HG02798 (cell line): ENCODE measurements at regions not wholly inside any gene's neighbourhood (a gene's known extent, or its start where the extent isn't known, plus 50 kb on each side); places are given as distances from the start of the nearest gene placed in this dataset.
"Not testable (repeated sequence)": the region's sequence is repeated elsewhere in the genome, so short reads cannot be mapped to it uniquely, and the experiment has no call there.

Experiments used
- ATAC-seq: cut with Tn5 transposase; IDR thresholded peaks from one replicate; pipeline ENCODE4 v1.9.1; 2021; ENCODE audit warnings: mild to moderate bottlenecking; ENCODE audit not compliant: unreplicated experiment, poor library complexity

DNA sequence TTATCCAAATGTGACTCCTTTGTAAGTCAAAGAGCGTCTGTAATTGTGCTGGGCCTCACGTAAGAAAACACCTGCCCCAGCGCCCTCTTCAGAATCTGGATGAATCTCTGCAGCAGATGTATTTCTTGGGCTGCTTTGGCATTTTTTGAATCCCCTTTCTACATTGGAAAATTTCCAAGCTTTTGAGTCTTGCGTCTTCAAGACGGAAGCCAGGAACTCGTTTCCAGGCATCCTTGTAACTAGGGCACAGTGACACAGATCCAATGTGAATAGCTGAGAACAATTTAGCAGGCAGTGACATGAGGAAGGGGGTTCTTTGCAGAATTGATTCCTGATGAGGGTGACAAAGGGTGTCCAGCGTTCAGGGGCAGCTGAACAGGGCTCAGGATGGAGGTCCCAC lies 862.3 kb downstream of the TYW1 start:
- no peak for ATAC-seq

DNA sequence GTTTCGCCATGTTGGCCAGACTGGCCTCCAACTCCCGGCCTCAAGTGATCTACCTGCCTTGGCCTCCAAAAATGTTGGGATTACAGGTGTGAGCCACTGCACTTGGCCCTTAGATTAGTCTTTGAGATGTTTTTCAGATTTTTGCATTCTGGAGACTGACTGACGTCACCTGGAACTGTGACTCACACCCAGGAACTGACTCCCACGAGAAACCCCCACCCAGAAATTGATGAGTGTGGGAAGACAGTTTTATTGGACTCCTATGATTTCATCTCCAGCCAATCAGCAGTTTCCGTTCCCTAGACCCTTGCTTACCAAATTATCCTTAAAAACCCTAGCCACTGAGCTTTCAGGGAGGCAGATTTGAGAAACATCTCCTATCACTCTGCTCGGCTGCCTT lies 867.3 kb downstream of the TYW1 start:
- no peak for ATAC-seq

DNA sequence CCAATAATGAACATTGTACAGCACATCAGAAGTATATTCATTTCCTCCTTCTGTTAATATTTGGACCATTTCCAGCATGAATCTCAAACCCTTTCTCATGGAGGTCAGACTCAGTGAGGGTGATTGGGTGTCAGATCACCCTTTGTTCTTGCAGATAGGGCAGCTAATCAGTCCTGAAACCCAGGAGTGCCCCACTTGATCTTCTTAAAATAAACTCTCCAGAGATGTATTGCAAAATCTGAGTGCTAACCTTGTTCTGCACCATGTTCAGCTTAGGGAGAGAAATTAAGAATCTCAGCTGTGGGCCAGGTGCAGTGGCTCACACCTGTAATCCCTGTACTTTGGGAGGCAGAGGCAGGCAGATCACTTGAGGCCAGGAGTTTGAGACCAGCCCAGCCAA lies 869.4 kb downstream of the TYW1 start:
- no peak for ATAC-seq

DNA sequence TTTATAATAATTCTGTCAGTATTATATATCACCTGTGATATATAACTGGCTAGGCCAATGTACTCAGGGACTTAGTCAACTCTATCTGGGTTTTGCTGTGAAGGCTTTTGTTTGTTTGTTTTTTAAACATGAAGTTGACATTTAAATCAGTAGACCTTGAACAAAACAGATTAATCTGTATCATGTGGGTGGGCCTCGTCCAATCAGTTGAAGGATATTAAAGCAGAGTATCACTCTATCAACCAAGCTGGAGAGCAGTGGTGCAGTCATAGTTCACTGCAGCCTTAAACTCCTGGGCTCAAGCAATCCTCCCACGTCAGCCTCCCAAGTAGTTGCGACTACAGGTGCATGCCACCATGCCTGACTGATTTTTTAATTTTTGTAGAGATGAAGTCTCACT lies 870.2 kb downstream of the TYW1 start:
- ATAC-seq, result no peak

DNA sequence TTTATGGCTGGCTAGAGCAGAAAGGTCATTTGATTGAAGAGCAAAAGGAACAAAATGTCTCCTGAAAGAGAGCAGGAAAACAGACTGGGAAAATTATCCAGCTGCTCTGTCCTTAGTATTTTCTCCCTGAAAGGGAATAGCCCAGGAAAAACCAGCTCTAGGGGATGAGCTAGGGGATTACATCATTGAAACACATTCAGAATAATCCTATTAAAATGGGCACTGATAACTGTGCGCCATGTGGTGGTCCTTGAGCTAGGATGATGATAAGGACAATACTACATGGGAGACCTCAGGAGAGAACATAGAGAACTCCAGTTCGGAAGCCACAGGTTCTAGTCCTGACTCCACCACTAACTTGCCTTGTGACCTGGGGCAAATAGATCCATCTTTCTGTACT lies 873.8 kb downstream of the TYW1 start:
- no peak for ATAC-seq

DNA sequence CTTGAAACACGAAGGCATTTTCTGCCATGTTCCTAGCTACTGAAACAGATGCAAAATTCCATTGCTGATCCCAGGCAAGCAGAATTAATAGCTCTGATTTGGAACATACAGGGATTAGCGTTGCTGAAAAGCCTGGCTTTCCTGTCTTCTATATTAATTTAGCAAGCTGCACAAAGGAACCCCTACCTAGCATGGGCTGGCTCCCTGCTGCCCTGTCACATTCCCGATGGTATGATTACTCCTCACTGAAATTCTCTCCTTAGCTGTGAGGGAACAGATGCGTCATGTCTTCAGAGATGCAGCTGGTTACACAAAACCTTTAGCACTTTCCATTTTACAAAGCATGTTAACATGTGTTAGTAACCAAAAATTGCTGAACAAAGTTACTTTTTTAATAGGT lies 878.9 kb downstream of the TYW1 start:
- no peak for ATAC-seq

DNA sequence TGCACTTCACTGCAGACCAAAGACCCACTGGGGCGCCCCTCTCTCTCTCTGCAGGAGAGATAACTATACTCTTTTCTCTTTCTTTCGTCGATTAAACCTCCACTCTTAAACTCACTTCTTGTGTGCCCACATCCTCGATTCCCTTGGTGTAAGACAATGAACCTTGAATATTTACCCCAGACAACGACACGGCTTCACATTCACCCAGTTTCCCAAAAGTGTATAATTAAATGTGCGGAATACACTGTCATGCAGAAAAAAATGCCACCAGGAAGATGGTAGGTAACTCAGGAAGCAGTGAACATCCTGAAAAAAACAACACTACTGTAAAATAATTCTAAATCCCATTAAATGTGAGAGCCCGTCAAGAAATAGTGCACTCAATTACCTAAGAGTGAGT lies 882.2 kb downstream of the TYW1 start:
- ATAC-seq, result no peak

DNA sequence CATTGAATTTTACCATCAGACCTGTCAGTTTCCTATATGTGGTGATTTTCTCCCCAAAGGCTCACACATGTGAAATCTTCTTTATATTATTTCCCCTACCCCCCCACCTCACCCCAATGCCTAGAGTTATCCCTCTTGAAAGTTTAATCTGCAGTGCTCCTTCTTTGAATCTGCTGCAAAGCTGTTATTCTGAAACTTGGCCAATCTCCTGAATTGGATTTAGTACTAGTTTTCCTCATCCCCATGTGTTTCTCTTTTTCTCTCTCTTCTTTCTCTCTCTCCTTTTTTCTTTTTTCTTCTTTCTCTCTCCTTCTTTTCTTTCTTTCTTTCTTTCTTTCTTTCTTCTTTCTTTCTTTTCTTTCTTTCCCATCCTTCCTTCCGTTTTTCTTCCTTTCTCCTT lies 886.2 kb downstream of the TYW1 start:
- no peak for ATAC-seq

DNA sequence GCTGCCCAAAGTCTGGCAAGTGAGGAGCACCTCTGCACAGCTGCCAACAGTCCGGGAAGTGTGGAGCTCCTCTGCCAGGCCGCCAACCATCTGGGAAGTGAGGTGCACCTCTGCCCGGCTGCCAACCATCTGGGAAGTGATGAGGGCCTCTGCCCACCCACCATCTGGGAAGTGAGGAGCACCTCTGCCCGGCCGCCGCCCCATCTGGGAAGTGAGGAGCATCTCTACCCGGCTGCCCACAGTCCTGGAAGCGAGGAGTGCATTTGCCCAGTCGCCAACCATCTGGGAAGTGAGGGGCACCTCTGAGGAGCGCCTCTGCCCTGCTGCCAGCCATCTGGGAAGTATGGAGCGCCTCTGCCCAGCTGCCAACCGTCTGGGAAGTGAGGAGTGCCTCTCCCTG lies 893.7 kb downstream of the TYW1 start:
- ATAC-seq, result no peak

DNA sequence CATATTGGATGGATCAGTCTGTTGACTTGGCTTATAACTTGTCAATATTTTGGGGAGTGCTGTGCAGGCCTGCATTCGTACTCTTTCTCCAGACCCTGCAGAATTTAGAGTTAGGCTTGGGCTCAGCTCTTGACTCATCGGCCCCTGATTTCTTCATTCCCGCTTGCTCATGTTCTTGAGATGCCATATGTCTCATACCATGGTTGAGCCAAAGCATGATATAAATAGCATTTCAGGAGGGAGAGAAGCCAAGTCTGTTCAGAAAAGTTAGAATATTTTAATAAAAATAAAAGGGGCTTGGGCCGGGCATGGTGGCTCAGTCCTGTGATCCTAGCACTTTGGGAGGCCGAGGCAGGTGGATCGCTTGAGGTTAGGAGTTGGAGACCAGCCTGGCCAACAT lies 898.1 kb downstream of the TYW1 start:
- ATAC-seq, result no peak

DNA sequence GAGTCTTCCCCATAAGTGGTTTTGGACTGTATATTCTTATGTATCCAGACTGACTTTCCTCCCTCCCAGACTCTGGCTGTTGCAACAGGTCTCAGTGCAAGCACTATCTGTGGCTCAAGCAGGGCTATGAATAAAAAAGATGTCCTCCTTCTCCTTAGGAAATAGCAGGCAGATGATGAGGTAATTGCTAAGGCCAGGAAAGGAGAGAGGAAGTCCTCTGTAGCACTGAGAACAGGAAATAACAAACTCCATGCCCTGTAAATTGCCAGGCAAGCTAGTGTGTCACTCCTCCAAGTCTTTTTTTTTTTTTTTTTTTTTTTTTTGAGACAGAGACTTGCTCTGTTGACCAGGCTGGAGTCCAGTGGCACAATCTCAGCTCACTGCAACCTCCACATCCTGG lies 900.1 kb downstream of the TYW1 start:
- no peak for ATAC-seq

DNA sequence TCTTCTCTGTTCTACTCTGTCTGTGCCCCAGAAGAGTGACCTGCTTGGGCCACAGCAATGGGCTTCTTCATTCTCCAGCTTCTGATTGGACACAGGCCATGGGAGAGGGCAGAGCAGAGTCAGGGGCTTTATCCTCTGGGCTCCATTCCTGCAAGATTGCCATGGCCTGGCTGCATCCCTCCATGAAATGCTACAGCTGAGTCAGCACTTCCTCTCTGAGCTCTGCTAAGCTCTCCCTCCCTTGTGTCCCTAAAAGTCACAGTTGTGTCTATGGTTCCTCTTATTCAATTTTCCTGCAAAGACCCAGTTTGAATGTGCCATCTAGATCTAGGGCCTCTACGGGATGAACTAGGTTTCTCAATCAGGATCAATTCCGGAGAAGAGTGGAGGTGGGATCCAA lies 903.8 kb downstream of the TYW1 start:
- no peak for ATAC-seq

DNA sequence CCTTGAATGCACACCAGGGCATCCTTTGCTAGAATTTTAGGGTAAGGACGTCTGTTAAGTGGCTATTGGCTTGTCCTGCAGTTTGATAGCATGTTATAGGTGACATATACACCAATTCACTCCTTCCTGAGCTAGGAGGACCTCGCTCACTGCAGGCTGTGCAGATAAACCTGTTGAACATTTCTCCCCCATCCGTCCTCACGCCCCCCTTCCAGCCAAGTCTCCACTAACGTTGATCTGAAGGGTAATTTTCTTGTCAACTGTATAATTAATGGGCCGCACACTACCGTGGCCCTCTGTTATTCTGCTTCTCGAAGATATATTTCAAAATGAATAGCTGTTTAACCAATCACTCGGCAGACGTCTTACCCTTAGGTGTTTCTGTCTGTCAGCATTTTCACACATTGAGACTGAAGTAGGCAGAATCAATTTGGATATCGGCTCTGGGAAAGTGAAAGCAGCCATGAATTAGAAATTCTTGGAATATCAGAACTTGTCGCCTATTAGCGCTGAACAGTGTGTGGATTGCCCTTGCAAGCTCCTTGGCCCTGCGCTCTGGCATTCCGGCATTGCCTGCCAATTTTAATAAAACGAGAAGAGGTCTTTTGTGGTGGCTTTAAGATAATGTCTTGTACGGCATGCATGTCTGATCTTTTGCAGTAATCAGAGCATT lies 905.3 kb downstream of the TYW1 start:
- ATAC-seq, result no peak

DNA sequence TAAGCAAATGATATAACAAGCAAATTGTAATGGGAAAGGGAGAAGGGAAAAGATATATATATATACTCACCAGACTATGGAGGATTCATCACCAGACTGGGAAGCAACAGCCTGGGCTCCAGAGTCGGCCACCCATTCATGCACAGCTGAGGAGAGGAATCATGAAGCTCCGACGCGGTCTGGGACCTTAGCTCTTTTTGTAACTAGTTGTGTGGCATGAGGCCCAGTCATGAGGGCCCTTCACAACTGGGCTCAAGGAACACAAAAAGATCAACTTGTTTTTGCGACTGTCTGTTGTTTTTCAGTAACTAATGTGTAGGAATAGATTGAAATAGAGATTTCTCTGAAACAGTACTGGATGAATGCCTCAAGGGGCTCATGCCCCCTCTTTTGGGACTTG lies 911.2 kb downstream of the TYW1 start:
- no peak for ATAC-seq

DNA sequence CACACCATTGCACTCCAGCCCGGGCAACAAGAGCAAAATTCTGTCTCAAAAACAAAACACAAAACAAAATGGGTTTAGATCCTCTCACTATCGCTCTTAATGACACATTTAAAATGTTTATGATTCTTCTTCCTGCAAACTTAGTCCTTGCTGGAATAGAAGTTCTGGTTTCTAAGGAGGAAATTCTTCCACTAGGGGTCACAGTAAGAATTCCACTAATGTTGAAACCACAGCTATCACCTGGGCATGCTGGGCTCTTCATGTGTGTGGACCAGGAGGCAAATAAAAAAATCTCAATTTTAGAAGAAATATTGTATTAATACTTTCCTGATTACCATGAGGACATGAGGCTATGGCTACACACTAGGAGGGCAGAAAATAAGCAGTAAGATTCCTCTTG lies 915.8 kb downstream of the TYW1 start:
- no peak for ATAC-seq

DNA sequence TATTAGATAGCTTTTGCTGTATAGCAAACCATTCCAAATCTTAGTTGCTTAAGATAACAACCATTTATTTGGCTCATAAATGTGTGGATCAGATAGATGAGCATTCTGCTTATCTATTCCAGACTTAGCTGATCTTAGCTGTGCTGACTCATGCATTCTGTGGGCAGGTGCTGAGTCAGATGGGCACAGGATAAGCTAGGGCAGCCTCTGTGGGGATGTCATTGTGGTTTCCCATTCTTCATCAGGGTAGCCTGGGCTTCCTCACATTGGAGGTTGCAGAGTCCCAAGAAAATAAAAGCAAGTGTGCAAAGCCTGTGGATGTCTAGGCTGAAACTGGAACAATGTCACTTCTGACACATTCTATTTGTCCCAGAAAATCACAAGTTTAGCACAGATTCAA lies 917.0 kb downstream of the TYW1 start:
- no peak for ATAC-seq

DNA sequence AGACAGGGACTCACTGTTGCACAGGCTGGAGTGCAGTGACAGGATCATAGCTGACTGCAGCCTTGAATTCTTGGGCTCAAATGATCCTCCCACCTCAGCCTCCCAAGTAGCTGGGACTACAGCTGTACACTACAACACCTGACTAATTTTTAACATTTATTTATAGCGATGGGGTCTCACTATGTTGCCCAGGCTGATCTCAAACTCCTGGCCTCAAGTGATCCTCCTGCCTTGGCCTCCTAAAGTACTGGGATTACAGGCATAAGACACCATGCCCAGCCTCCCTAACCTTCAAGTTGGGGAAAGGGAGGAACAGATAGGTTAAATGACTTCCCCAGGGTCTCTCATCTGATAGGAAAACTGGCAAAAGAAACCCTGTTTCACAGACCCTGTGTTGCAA lies 919.5 kb downstream of the TYW1 start:
- not testable (repeated sequence) for ATAC-seq

DNA sequence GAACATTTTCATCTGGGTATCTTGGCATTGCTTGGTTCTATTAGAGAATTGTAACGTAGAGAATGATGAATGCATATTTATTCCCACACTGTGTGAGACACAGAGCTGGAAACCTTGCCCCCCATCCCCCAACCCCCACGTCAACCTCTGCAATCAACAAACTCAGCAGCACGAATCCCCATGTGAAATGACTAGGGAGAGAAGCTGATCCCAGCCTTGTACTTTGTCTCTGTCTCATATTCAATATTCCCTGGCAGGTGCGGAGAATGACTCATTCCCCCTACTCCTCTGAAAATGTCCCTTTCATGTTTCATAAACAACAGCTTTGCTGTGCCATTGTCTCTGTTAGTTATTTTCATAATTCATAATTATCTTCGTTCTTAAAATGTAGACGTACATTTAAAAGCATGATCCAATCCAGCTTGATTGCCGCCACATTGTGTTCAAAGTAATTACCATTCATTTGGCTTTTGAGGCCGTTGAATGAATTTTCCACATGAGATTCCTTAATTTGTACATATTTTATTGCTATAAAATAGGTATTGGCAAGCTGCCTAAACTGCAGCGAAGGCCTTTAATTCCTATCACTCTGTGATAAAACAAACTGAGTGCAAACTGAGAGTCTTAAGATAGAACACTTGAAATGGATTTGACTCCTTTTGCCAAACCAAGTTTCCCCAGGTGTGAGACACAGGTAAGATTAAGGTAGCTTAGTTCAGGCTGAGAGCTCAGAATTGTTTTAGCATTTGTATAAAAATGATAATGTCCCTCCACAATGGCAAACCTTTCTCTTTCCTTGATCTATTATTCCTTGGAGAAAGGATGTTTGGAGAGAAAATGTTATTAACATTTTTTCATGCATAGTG lies 920.2 kb downstream of the TYW1 start:
- ATAC-seq, result no peak

DNA sequence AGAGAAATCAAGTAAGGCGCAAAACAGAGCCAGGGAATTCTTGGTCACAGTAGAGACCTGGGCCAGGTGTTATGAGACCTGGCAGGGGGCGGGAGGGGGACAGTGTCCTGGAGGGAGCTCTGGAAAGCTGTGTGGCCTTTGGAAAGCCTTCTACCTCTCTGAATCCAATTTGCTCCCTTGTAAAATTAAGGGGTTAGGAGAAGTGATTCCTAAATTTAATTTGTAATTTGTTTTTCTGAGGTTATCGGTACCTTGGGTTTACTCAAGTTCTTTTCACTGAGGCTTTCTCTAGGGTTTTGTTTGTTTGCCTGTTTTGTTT lies 920.8 kb downstream of the TYW1 start:
- no peak for ATAC-seq

DNA sequence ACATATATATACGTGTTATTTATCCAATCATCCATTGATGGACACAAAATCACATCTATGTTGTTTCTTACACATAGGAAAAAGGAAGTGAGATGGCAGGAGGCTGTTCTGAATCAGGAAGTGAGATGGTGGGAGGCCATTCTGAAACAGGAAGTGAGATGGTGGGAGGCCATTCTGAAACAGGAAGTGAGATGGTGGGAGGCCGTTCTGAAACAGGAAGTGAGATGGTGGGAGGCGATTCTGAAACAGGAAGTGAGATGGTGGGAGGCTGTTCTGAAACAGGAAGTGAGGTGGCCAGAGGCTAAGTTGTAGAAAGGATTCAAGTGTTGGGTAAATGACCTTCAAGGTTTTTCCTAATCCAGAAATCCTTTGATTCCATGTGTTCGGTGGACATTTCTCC lies 921.5 kb downstream of the TYW1 start:
- ATAC-seq, result no peak

DNA sequence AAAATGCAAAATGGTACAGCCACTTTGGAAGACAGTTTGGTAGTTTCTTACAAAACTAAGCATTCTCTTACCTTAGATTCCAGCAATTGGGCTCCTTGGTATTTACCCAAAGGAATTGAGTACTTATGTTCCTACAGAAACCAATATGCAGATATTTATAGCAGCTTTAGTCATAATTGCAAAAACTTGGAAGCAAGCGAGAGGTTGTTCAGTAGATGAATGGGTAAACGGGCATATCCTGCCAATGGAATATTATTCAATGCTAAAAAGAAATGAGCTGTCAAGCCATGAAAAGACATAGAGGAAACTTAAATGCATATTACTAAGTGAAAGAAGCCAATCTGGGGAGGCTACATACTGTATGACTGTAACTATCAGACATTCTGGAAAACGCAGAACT lies 926.7 kb downstream of the TYW1 start:
- ATAC-seq, result no peak

DNA sequence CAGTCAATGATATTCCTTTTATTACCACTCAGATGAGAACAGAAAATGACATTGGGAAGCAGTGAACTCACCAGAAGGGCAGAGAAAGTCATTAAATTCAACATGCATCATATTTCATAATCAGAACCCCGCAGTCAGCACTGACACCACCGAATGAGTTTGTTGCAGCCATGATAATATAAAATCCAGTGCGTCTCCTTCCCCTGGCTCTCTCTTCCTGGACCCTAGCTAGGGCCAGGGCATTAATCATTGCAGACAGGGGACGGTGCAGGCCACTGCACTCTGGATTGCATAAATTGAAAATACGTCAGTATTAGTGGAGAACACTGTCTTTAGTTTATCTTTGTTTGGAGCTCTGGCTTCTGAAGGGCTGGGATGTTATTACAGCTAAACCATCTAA lies 931.5 kb downstream of the TYW1 start:
- no peak for ATAC-seq
